22Rv1 (cell line): ENCODE measurements at regions not wholly inside any gene's neighbourhood (a gene's known extent, or its start where the extent isn't known, plus 50 kb on each side); places are given as distances from the start of the nearest gene placed in this dataset.

Experiments used
- CTCF ChIP-seq: fragments of 450-650 bp; IDR thresholded peaks from 2 replicates; pipeline ENCODE4 v1.5.1; 2017; ENCODE audit warnings: mild to moderate bottlenecking
- ZFX ChIP-seq: fragments of 450-650 bp; IDR thresholded peaks from 2 replicates; pipeline ENCODE4 v1.6.1; 2017; ENCODE audit warnings: antibody characterized with exemption, borderline replicate concordance

GRCh38 chr10:22473044-22473443, 127.7 kb downstream of the SPAG6 start:
- no peak for TF ChIP-seq CTCF
- TF ChIP-seq ZFX: no peak
